Skeletal muscle satellite cell (primary cell): ENCODE measurements at regions not wholly inside any gene's neighbourhood (a gene's known extent, or its start where the extent isn't known, plus 50 kb on each side); places are given as distances from the start of the nearest gene placed in this dataset. TPM values are rescaled to one million over a fixed set of nuclear protein-coding genes. Genes with fewer than 3 reads are reported as not detected.
A peak's percentile ranks its signal among the peaks of the same experiment; 100 is the strongest.

Experiments used
- H3K27me3 ChIP-seq: 2 replicates; pipeline ENCODE4 v1.7.0; 2013; ENCODE audit warnings: low read length; ENCODE audit not compliant: control insufficient read depth, insufficient read depth
- H3K36me3 ChIP-seq: 2 replicates; pipeline ENCODE4 v1.7.0; 2013; ENCODE audit warnings: mild to moderate bottlenecking, control low read depth, low read length; ENCODE audit not compliant: insufficient read depth
- H3K4me1 ChIP-seq: 2 replicates; pipeline ENCODE4 v1.7.0; 2013; ENCODE audit warnings: low read length; ENCODE audit not compliant: control insufficient read depth, insufficient read depth
- H3K4me2 ChIP-seq: 2 replicates; pipeline ENCODE4 v1.7.0; 2013; ENCODE audit warnings: mild to moderate bottlenecking, low read length
- H3K4me3 ChIP-seq: 2 replicates; pipeline ENCODE4 v1.7.0; 2013; ENCODE audit warnings: low read length
- H3K9ac ChIP-seq: 2 replicates; pipeline ENCODE4 v1.7.0; 2013; ENCODE audit warnings: mild to moderate bottlenecking, low read depth, low read length, moderate library complexity
- H3K9me3 ChIP-seq: replicated peaks from 2 replicates; pipeline ENCODE4 v1.7.0; 2013; ENCODE audit warnings: mild to moderate bottlenecking, control low read depth, low read length
- small RNA-seq: library from RNA; depleted of rRNA; stranded (forward); fragments of <200 nt; gene quantifications from one replicate; pipeline ENCODE3, GENCODE V24; 2012

- Histone ChIP-seq H3K4me2 (no peak overlapping the region), H3K36me3 (no peaks in the 10 kb centered on the region), H3K4me1 (peaks cover 10% of the 10 kb centered on the region), H3K27me3 (no peaks in the 10 kb centered on the region), H3K4me3 (no peak overlapping the region), H3K9me3 (no peaks in the 10 kb centered on the region), H3K9ac (no peak overlapping the region)
Observed at GRCh38 chr10:91159254-91159783, 61.1 kb upstream of the PCGF5 start.

- Histone ChIP-seq H3K4me3 (peak overlapping the region; percentile 96), H3K36me3 (no peaks in the 10 kb centered on the region), H3K9ac (peak overlapping the region; percentile 92), H3K9me3 (no peaks in the 10 kb centered on the region), H3K4me2 (peak overlapping the region; percentile 99), H3K4me1 (peaks cover 15% of the 10 kb centered on the region), H3K27me3 (no peaks in the 10 kb centered on the region)
Observed at GRCh38 chr10:91162050-91162494, 58.4 kb upstream of the PCGF5 start.

- peak overlapping the region; percentile 94 for H3K9ac ChIP-seq
- H3K27me3 ChIP-seq, result no peaks in the 10 kb centered on the region
- peak overlapping the region; percentile 99 for H3K4me2 ChIP-seq
- peak overlapping the region; percentile 96 for H3K4me3 ChIP-seq
- H3K9me3 ChIP-seq, result no peaks in the 10 kb centered on the region
- peaks cover 15% of the 10 kb centered on the region for H3K4me1 ChIP-seq
- no peaks in the 10 kb centered on the region for H3K36me3 ChIP-seq
Observed at GRCh38 chr10:91162495-91163268, 57.8 kb upstream of the PCGF5 start.

GRCh38 chr10:91163269-91163868, 57.1 kb upstream of the PCGF5 start:
- Histone ChIP-seq H3K4me1 (peaks cover 15% of the 10 kb centered on the region), H3K4me3 (peak overlapping the region; percentile 90), H3K36me3 (no peaks in the 10 kb centered on the region), H3K9ac (peak overlapping the region; percentile 94), H3K27me3 (no peaks in the 10 kb centered on the region), H3K9me3 (no peaks in the 10 kb centered on the region), H3K4me2 (peak overlapping the region; percentile 84)

GRCh38 chr10:91163869-91164474, 56.5 kb upstream of the PCGF5 start:
- Histone ChIP-seq H3K4me2 (peak overlapping the region; percentile 84), H3K27me3 (no peaks in the 10 kb centered on the region)

GRCh38 chr10:91164520-91165065, 55.9 kb upstream of the PCGF5 start:
- peaks cover 15% of the 10 kb centered on the region for H3K4me1 ChIP-seq
- H3K4me2 ChIP-seq, result peak overlapping the region; percentile 84
- H3K36me3 ChIP-seq, result no peaks in the 10 kb centered on the region
- peak overlapping the region; percentile 90 for H3K4me3 ChIP-seq
- peak overlapping the region; percentile 94 for H3K9ac ChIP-seq
- H3K9me3 ChIP-seq, result no peaks in the 10 kb centered on the region
- H3K27me3 ChIP-seq, result no peaks in the 10 kb centered on the region

More at GRCh38 chr10:91163869-91164474, 56.5 kb upstream of the PCGF5 start:
- Histone ChIP-seq H3K9me3 (no peaks in the 10 kb centered on the region), H3K4me1 (peaks cover 15% of the 10 kb centered on the region), H3K9ac (peak overlapping the region; percentile 94), H3K4me3 (peak overlapping the region; percentile 90), H3K36me3 (no peaks in the 10 kb centered on the region)

- Histone ChIP-seq H3K4me1 (peaks cover 9% of the 10 kb centered on the region), H3K9me3 (no peaks in the 10 kb centered on the region), H3K27me3 (no peaks in the 10 kb centered on the region), H3K4me2 (no peak overlapping the region), H3K4me3 (no peak overlapping the region), H3K9ac (no peak overlapping the region), H3K36me3 (no peaks in the 10 kb centered on the region)
Observed at GRCh38 chr10:91167406-91167805, 53.1 kb upstream of the PCGF5 start.

GRCh38 chr10:91170418-91170817, 50.0 kb upstream of the PCGF5 start:
- H3K4me1 ChIP-seq, result no peaks in the 10 kb centered on the region
- no peaks in the 10 kb centered on the region for H3K27me3 ChIP-seq
- no peaks in the 10 kb centered on the region for H3K36me3 ChIP-seq
- H3K9ac ChIP-seq, result no peak overlapping the region
- H3K4me3 ChIP-seq, result no peak overlapping the region
- H3K4me2 ChIP-seq, result no peak overlapping the region
- no peaks in the 10 kb centered on the region for H3K9me3 ChIP-seq

Small RNA genes in the stretch of these regions (small RNA-seq; reads per million reads assigned to genes)
- gene AL365434.2, result not detected
